Mammary epithelial cell (primary cell): ENCODE measurements at regions not wholly inside any gene's neighbourhood (a gene's known extent, or its start where the extent isn't known, plus 50 kb on each side); places are given as distances from the start of the nearest gene placed in this dataset.

ENCODE experiments used
- EZH2 ChIP-seq: IDR thresholded peaks from 2 replicates; pipeline ENCODE4 v1.6.1; 2012; ENCODE audit warnings: low read length, inconsistent platforms, borderline replicate concordance
- TF ChIP-seq, protein P1 (sequence below), 2 donors: IDR thresholded peaks in 1 of 2; conservative IDR thresholded peaks in 1 of 2; 2 replicates each; pipeline ENCODE4 v1.5.1; 2011 to 2012; ENCODE audit warnings: inconsistent platforms in 2 of 2, low read length in 2 of 2, mild to moderate bottlenecking in 2 of 2, control low read depth in 1 of 2, low read depth in 1 of 2; ENCODE audit not compliant: insufficient read depth in 1 of 2; ENCODE audit errors: extremely low read depth in 1 of 2

GRCh38 chr20:6473197-6473596 lies 294.3 kb upstream of the BMP2 start:
- TF ChIP-seq, protein P1, sequence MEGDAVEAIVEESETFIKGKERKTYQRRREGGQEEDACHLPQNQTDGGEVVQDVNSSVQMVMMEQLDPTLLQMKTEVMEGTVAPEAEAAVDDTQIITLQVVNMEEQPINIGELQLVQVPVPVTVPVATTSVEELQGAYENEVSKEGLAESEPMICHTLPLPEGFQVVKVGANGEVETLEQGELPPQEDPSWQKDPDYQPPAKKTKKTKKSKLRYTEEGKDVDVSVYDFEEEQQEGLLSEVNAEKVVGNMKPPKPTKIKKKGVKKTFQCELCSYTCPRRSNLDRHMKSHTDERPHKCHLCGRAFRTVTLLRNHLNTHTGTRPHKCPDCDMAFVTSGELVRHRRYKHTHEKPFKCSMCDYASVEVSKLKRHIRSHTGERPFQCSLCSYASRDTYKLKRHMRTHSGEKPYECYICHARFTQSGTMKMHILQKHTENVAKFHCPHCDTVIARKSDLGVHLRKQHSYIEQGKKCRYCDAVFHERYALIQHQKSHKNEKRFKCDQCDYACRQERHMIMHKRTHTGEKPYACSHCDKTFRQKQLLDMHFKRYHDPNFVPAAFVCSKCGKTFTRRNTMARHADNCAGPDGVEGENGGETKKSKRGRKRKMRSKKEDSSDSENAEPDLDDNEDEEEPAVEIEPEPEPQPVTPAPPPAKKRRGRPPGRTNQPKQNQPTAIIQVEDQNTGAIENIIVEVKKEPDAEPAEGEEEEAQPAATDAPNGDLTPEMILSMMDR (conservative IDR thresholded peaks at IDR 0.05 in 1 of 2, IDR thresholded peaks at IDR 0.05 in 1 of 2; ENCODE audit: extremely low read depth in 1 of 2, insufficient read depth in 1 of 2, low read depth in 1 of 2, low read length in 2 of 2): no peak
- TF ChIP-seq EZH2: no peak
